DOHH2 (cell line): ENCODE measurements at regions not wholly inside any gene's neighbourhood (a gene's known extent, or its start where the extent isn't known, plus 50 kb on each side); places are given as distances from the start of the nearest gene placed in this dataset.

ENCODE experiments used
- H3F3A ChIP-seq: fragments of 200-600 bp; sonication (generic), shearing (Covaris generic); 2 replicates; pipeline ENCODE4 v1.6.0; 2016; ENCODE audit warnings: antibody characterized with exemption, mild to moderate bottlenecking; ENCODE audit not compliant: control insufficient read depth, insufficient read depth
- H3K27ac ChIP-seq: fragments of 200-600 bp; sonication (generic); 2 replicates; pipeline ENCODE4 v1.5.1; 2014; ENCODE audit warnings: low read depth, mild to moderate bottlenecking, low read length, moderate library complexity
- H3K27me3 ChIP-seq: fragments of 200-600 bp; sonication (generic); 2 replicates; pipeline ENCODE4 v1.6.1; 2014; ENCODE audit warnings: mild to moderate bottlenecking, low read length, mixed read lengths; ENCODE audit not compliant: control insufficient read depth
- H3K36me3 ChIP-seq: fragments of 200-600 bp; sonication (generic); 2 replicates; pipeline ENCODE4 v1.6.1; 2014; ENCODE audit warnings: mild to moderate bottlenecking, low read length, moderate library complexity, mixed read lengths; ENCODE audit not compliant: control insufficient read depth
- H3K4me1 ChIP-seq: fragments of 200-600 bp; sonication (generic); 2 replicates; pipeline ENCODE4 v1.6.1; 2014; ENCODE audit warnings: mild to moderate bottlenecking, low read length, mixed read lengths; ENCODE audit not compliant: control insufficient read depth
- H3K4me2 ChIP-seq: fragments of 200-600 bp; sonication (generic); 2 replicates; pipeline ENCODE4 v1.6.0; 2014; ENCODE audit warnings: mild to moderate bottlenecking, low read length, moderate library complexity
- H3K4me3 ChIP-seq: fragments of 200-600 bp; sonication (generic); 2 replicates; pipeline ENCODE4 v1.5.1; 2014; ENCODE audit warnings: mild to moderate bottlenecking, low read length, mixed read lengths
- H3K79me2 ChIP-seq: fragments of 200-600 bp; sonication (generic); 2 replicates; pipeline ENCODE4 v1.6.1; 2014; ENCODE audit warnings: mild to moderate bottlenecking, low read length, mixed read lengths; ENCODE audit not compliant: control insufficient read depth
- H3K9me2 ChIP-seq: fragments of 200-600 bp; sonication (generic); replicated peaks from 2 replicates; pipeline ENCODE4 v1.6.1; 2014; ENCODE audit warnings: mild to moderate bottlenecking, low read length, mixed read lengths; ENCODE audit not compliant: control insufficient read depth
- H3K9me3 ChIP-seq: fragments of 200-600 bp; sonication (generic); 2 replicates; pipeline ENCODE4 v1.6.1; 2014; ENCODE audit warnings: antibody characterized with exemption, low read length, mixed read lengths; ENCODE audit not compliant: control insufficient read depth, insufficient read depth
- H4K20me1 ChIP-seq: fragments of 200-600 bp; sonication (generic); 2 replicates; pipeline ENCODE4 v1.6.0; 2014; ENCODE audit warnings: low read depth, mild to moderate bottlenecking, antibody characterized with exemption, low read length, moderate library complexity; ENCODE audit not compliant: control insufficient read depth, insufficient read depth
- EZH2phosphoT487 ChIP-seq: fragments of 200-600 bp; sonication (generic); IDR thresholded peaks from 2 replicates; pipeline ENCODE4 v1.6.1; 2017; ENCODE audit warnings: borderline replicate concordance, mild to moderate bottlenecking, antibody characterized with exemption, low read length, moderate library complexity, mixed read lengths
- TF ChIP-seq, protein P1 (sequence below): fragments of 200-600 bp; sonication (generic); IDR thresholded peaks from one replicate; pipeline ENCODE4 v1.5.1; 2014; ENCODE audit warnings: antibody characterized with exemption, mild to moderate bottlenecking, low read depth, low read length; ENCODE audit not compliant: poor library complexity, severe bottlenecking

DNA sequence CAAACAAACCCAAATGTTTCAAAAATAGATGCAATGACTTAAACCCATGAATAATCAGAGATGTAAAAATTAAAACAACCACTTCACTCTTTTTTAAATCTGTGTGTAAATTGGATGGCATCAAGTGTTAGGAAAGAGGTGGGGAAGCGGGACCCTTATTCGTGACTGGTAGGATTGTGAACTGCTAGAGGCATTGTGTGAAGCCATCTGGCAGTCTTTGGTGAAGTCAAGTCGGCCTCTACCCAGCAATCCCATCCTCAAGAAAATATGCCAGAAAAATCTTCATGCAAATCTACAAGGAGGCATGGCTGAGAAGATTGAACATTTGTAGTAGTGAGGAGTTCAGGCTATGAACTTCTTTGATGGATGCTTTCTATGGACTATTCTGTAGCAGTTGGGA lies 114.6 kb upstream of the C11orf87 start:
- no peaks in the 10 kb centered on the region for H3K36me3 ChIP-seq
- no peak for TF ChIP-seq EZH2phosphoT487
- TF ChIP-seq, protein P1, sequence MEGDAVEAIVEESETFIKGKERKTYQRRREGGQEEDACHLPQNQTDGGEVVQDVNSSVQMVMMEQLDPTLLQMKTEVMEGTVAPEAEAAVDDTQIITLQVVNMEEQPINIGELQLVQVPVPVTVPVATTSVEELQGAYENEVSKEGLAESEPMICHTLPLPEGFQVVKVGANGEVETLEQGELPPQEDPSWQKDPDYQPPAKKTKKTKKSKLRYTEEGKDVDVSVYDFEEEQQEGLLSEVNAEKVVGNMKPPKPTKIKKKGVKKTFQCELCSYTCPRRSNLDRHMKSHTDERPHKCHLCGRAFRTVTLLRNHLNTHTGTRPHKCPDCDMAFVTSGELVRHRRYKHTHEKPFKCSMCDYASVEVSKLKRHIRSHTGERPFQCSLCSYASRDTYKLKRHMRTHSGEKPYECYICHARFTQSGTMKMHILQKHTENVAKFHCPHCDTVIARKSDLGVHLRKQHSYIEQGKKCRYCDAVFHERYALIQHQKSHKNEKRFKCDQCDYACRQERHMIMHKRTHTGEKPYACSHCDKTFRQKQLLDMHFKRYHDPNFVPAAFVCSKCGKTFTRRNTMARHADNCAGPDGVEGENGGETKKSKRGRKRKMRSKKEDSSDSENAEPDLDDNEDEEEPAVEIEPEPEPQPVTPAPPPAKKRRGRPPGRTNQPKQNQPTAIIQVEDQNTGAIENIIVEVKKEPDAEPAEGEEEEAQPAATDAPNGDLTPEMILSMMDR: no peak
- H3K27ac ChIP-seq: no peak overlapping the region
- no peaks in the 10 kb centered on the region for H3K9me2 ChIP-seq
- H3F3A ChIP-seq: no peaks in the 10 kb centered on the region
- H3K9me3 ChIP-seq: no peaks in the 10 kb centered on the region
- no peaks in the 10 kb centered on the region for H3K4me1 ChIP-seq
- no peak overlapping the region for H3K4me3 ChIP-seq
- H3K79me2 ChIP-seq: no peaks in the 10 kb centered on the region
- H3K27me3 ChIP-seq: no peaks in the 10 kb centered on the region
- H4K20me1 ChIP-seq: no peaks in the 10 kb centered on the region
- no peak overlapping the region for H3K4me2 ChIP-seq

DNA sequence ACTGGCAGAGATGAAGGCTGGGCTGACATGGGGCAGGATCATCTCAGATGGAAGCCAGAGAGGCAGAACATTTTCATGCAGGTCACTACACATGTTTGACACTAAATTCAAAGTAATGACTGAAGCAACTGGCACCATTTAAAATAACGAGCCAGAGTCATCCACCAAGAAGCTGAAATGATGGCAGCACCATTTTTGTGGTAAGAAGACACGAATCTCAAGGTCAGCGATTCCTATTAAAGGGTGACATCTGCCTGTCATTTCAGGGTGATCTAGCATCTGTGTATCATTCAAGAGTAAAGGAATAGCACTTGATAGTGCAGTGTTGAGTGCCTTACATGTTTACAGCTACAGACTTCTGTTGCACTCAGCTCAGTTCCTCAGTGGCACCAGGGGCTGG lies 113.4 kb upstream of the C11orf87 start:
- Histone ChIP-seq H3F3A (no peaks in the 10 kb centered on the region), H3K36me3 (no peaks in the 10 kb centered on the region), H3K9me3 (no peaks in the 10 kb centered on the region), H4K20me1 (no peaks in the 10 kb centered on the region), H3K9me2 (no peaks in the 10 kb centered on the region), H3K4me1 (no peaks in the 10 kb centered on the region), H3K27me3 (no peaks in the 10 kb centered on the region), H3K4me3 (no peak overlapping the region), H3K79me2 (no peaks in the 10 kb centered on the region), H3K4me2 (no peak overlapping the region), H3K27ac (no peak overlapping the region)
- TF ChIP-seq, protein P1: no peak
- TF ChIP-seq EZH2phosphoT487: no peak

DNA sequence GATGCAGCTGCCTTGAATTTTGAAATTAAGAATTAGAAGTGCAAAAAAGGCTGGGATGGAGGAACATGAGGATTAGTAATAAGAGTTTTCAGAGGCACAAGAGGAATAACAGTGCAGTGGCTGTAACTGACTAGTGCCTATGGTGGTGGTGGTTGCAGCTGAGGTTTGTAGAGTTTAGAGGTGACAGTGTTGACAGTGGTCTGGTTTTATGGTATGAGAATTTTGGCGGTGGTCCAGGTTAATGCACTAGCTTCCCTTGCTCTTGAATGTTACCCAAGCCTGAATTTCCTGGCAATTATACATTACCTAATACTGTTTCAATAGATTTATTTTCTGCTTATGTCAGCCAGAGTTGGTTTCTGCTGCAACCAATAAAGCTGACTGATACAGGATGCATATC lies 112.8 kb upstream of the C11orf87 start:
- H3K79me2 ChIP-seq: no peaks in the 10 kb centered on the region
- no peak overlapping the region for H3K4me2 ChIP-seq
- no peaks in the 10 kb centered on the region for H3K4me1 ChIP-seq
- TF ChIP-seq, protein P1: no peak
- no peak for TF ChIP-seq EZH2phosphoT487
- H3K36me3 ChIP-seq: no peaks in the 10 kb centered on the region
- H4K20me1 ChIP-seq: no peaks in the 10 kb centered on the region
- no peaks in the 10 kb centered on the region for H3K9me3 ChIP-seq
- no peaks in the 10 kb centered on the region for H3F3A ChIP-seq
- H3K27ac ChIP-seq: no peak overlapping the region
- no peaks in the 10 kb centered on the region for H3K9me2 ChIP-seq
- H3K4me3 ChIP-seq: no peak overlapping the region
- H3K27me3 ChIP-seq: no peaks in the 10 kb centered on the region

DNA sequence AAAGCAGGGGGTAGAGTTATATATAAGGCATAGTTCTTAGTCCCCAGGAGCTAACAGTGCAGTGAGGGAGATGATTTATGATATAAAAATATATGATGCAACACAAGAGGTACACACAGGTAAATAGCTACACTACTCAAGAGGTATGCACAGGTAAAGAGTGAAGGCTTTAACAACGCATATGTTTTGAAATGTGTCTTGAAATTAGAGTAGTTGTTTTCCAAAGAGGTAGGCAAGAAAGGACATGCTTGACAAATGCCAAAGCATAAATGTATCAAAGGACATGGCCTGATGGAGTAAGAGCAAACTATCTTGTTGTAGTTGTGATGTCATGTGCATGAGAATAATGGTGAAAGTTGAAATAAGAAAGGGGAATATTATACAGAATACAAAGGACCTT lies 104.3 kb upstream of the C11orf87 start:
- no peaks in the 10 kb centered on the region for H3F3A ChIP-seq
- TF ChIP-seq EZH2phosphoT487: no peak
- TF ChIP-seq, protein P1: no peak
- H3K4me1 ChIP-seq: no peaks in the 10 kb centered on the region
- H3K79me2 ChIP-seq: no peaks in the 10 kb centered on the region
- H3K9me2 ChIP-seq: no peaks in the 10 kb centered on the region
- H3K4me3 ChIP-seq: no peak overlapping the region
- no peaks in the 10 kb centered on the region for H3K9me3 ChIP-seq
- H3K36me3 ChIP-seq: no peaks in the 10 kb centered on the region
- H3K27me3 ChIP-seq: no peaks in the 10 kb centered on the region
- no peak overlapping the region for H3K4me2 ChIP-seq
- H4K20me1 ChIP-seq: no peaks in the 10 kb centered on the region
- no peak overlapping the region for H3K27ac ChIP-seq
